Inflammatory macrophage treated with lipopolysaccharide for 1 hour (primary cell): ENCODE measurements at regions not wholly inside any gene's neighbourhood (a gene's known extent, or its start where the extent isn't known, plus 50 kb on each side); places are given as distances from the start of the nearest gene placed in this dataset.
"Not testable (repeated sequence)": the region's sequence is repeated elsewhere in the genome, so short reads cannot be mapped to it uniquely, and the experiment has no call there.

Experiments
- DNase-seq, 2 donors: peaks; one replicate each; pipeline ENCODE4 v3.0.0-alpha.2; 2020 to 2022

- no peak for DNase-seq
Measured at GRCh38 chr3:194250098-194251002, 100.8 kb downstream of the CPN2 start.

GRCh38 chr3:194251007-194251406, 100.1 kb downstream of the CPN2 start:
- no peak for DNase-seq

GRCh38 chr3:194251461-194251860, 99.7 kb downstream of the CPN2 start:
- no peak for DNase-seq

GRCh38 chr3:194251891-194252560, 99.1 kb downstream of the CPN2 start:
- DNase-seq: no peak

- no peak for DNase-seq
Measured at GRCh38 chr3:194253270-194253669, 97.9 kb downstream of the CPN2 start.

GRCh38 chr3:194254040-194254439, 97.1 kb downstream of the CPN2 start:
- no peak for DNase-seq

- DNase-seq: peak; percentile 94 to 96
Measured at GRCh38 chr3:194255252-194256039, 95.7 kb downstream of the CPN2 start.

- DNase-seq: no peak
Measured at GRCh38 chr3:194256040-194256945, 94.8 kb downstream of the CPN2 start.

GRCh38 chr3:194257151-194257621, 93.9 kb downstream of the CPN2 start:
- DNase-seq: no peak

- DNase-seq: no peak
Measured at GRCh38 chr3:194257916-194258668, 93.0 kb downstream of the CPN2 start.

GRCh38 chr3:194259982-194260766, 91.0 kb downstream of the CPN2 start:
- peak; percentile 69 to 74 for DNase-seq

GRCh38 chr3:194261581-194262063, 89.5 kb downstream of the CPN2 start:
- no peak for DNase-seq

- DNase-seq: no peak
Measured at GRCh38 chr3:194262176-194262924, 88.8 kb downstream of the CPN2 start.

GRCh38 chr3:194262925-194263305, 88.2 kb downstream of the CPN2 start:
- no peak for DNase-seq

GRCh38 chr3:194264631-194265504, 86.3 kb downstream of the CPN2 start:
- not testable (repeated sequence) for DNase-seq

GRCh38 chr3:194265505-194265892, 85.6 kb downstream of the CPN2 start:
- DNase-seq: peak in 1 of 2 donors; percentile 13

- no peak for DNase-seq
Measured at GRCh38 chr3:194265996-194266964, 84.8 kb downstream of the CPN2 start.
